Tibial nerve (tissue), 3 donors: ENCODE measurements at regions not wholly inside any gene's neighbourhood (a gene's known extent, or its start where the extent isn't known, plus 50 kb on each side); places are given as distances from the start of the nearest gene placed in this dataset.

Source experiments
- CTCF ChIP-seq, 5 experiments: fragments of 200-600 bp in 3 of 5; fragments of 450-650 bp in 2 of 5; sonication (generic) in 3 of 5; IDR thresholded peaks; one replicate each; pipeline ENCODE4 v1.5.1; 2016 to 2019; ENCODE audit warnings: antibody characterized with exemption in 5 of 5, mild to moderate bottlenecking in 3 of 5, moderate library complexity in 2 of 5
- POLR2A ChIP-seq, 2 donors: fragments of 450-650 bp; IDR thresholded peaks; one replicate each; pipeline ENCODE4 v1.6.1; 2017; ENCODE audit warnings: antibody characterized with exemption in 2 of 2, mild to moderate bottlenecking in 2 of 2, moderate library complexity in 2 of 2

GRCh38 chr1:81529014-81529413 is 271.7 kb upstream of the ADGRL2 start:
- TF ChIP-seq POLR2A (IDR thresholded peaks at IDR 0.05) (no peak), CTCF (IDR thresholded peaks at IDR 0.05) (no peak)
